CD8-positive, alpha-beta memory T cell (primary cell): ENCODE measurements at regions not wholly inside any gene's neighbourhood (a gene's known extent, or its start where the extent isn't known, plus 50 kb on each side); places are given as distances from the start of the nearest gene placed in this dataset.

Experiments used
- CTCF ChIA-PET: fragments of 350-600 bp; sonication (Branson Sonifier 250); formaldehyde crosslinking; loops from one replicate; lab custom pipeline; 2021; ENCODE audit warnings: antibody characterized with exemption; lab: Charles Lee
- POLR2A ChIA-PET: fragments of 350-600 bp; sonication (Branson Sonifier 250); formaldehyde crosslinking; loops from one replicate; lab custom pipeline; 2021; ENCODE audit warnings: antibody characterized with exemption; lab: Charles Lee
- DNase-seq, 5 donors: peaks; one replicate each; pipeline versions ENCODE4 v3.0.0 to v3.0.0-alpha.2; 2020 to 2022; ENCODE audit warnings: mixed read lengths in 1 of 5
- H3K27ac ChIP-seq: one replicate; pipeline ENCODE4 v1.7.0; 2013; ENCODE audit warnings: low read depth, mild to moderate bottlenecking, low read length, moderate library complexity
- H3K27me3 ChIP-seq: 2 replicates; pipeline ENCODE4 v1.7.0; 2013; ENCODE audit warnings: low read length, mild to moderate bottlenecking; ENCODE audit not compliant: insufficient read depth, poor library complexity, severe bottlenecking
- H3K36me3 ChIP-seq: 2 replicates; pipeline ENCODE4 v1.7.0; 2013; ENCODE audit warnings: mild to moderate bottlenecking, low read length, moderate library complexity; ENCODE audit not compliant: insufficient read depth
- H3K4me1 ChIP-seq: 2 replicates; pipeline ENCODE4 v1.7.0; 2013; ENCODE audit warnings: mild to moderate bottlenecking, low read length, moderate library complexity; ENCODE audit not compliant: insufficient read depth
- H3K4me3 ChIP-seq: 2 replicates; pipeline ENCODE4 v1.7.0; 2013; ENCODE audit warnings: mild to moderate bottlenecking, low read length
- H3K9me3 ChIP-seq: 2 replicates; pipeline ENCODE4 v1.7.0; 2013; ENCODE audit warnings: mild to moderate bottlenecking, low read length
- H3K27ac Mint-ChIP-seq, 8 donors: one replicate each; pipeline ENCODE4 v1.8.0; 2020 to 2021; ENCODE audit warnings: mixed read lengths in 8 of 8, mild to moderate bottlenecking in 6 of 8, inconsistent platforms in 3 of 8, moderate library complexity in 3 of 8
- H3K27me3 Mint-ChIP-seq, 2 donors: one replicate each; pipeline ENCODE4 v1.8.0; 2020 to 2021; ENCODE audit warnings: mixed read lengths in 2 of 2, mild to moderate bottlenecking in 1 of 2, moderate library complexity in 1 of 2
- H3K36me3 Mint-ChIP-seq, 3 donors: one replicate each; pipeline ENCODE4 v1.8.0; 2020 to 2021; ENCODE audit warnings: mixed read lengths in 3 of 3, inconsistent platforms in 1 of 3, mild to moderate bottlenecking in 1 of 3
- H3K4me1 Mint-ChIP-seq, 3 donors: one replicate each; pipeline ENCODE4 v1.8.0; 2020 to 2021; ENCODE audit warnings: mixed read lengths in 3 of 3, inconsistent platforms in 1 of 3, mild to moderate bottlenecking in 1 of 3
- H3K4me3 Mint-ChIP-seq, 7 donors: one replicate each; pipeline ENCODE4 v1.8.0; 2020 to 2021; ENCODE audit warnings: mixed read lengths in 7 of 7, mild to moderate bottlenecking in 6 of 7, moderate library complexity in 4 of 7, inconsistent platforms in 2 of 7
- H3K9me3 Mint-ChIP-seq, 5 donors: one replicate each; pipeline ENCODE4 v1.8.0; 2020 to 2022; ENCODE audit warnings: mixed read lengths in 5 of 5, mild to moderate bottlenecking in 3 of 5, moderate library complexity in 2 of 5, inconsistent platforms in 1 of 5

- peaks cover 4 to 10% of the 10 kb centered on the region in 2 donors for H3K27me3 Mint-ChIP-seq
- no peaks in the 10 kb centered on the region for H3K9me3 ChIP-seq
- DNase-seq, result no peak
- ChIA-PET CTCF (no interaction called here), POLR2A (no interaction called here)
- H3K27ac ChIP-seq, result no peak overlapping the region
- no peak overlapping the region for H3K4me3 ChIP-seq
- H3K27ac Mint-ChIP-seq, result no peak overlapping the region
- no peaks in the 10 kb centered on the region for H3K36me3 ChIP-seq
- no peaks in the 10 kb centered on the region for H3K4me1 ChIP-seq
- no peak overlapping the region for H3K4me3 Mint-ChIP-seq
- no peaks in the 10 kb centered on the region for H3K9me3 Mint-ChIP-seq
- H3K4me1 Mint-ChIP-seq, result peaks cover 0 to 11% (median 3%) of the 10 kb centered on the region in 3 donors
- H3K27me3 ChIP-seq, result no peaks in the 10 kb centered on the region
- no peaks in the 10 kb centered on the region for H3K36me3 Mint-ChIP-seq
Observed at GRCh38 chr1:115188680-115189395, 99.5 kb upstream of the TSPAN2 start.

- Mint-ChIP-seq H3K4me3 (no peak overlapping the region), H3K9me3 (no peaks in the 10 kb centered on the region), H3K36me3 (no peaks in the 10 kb centered on the region), H3K4me1 (peaks cover 0 to 11% (median 3%) of the 10 kb centered on the region in 3 donors), H3K27me3 (peaks cover 3 to 5% of the 10 kb centered on the region in 2 donors), H3K27ac (no peak overlapping the region)
- no peaks in the 10 kb centered on the region for H3K36me3 ChIP-seq
- no peaks in the 10 kb centered on the region for H3K9me3 ChIP-seq
- no peaks in the 10 kb centered on the region for H3K27me3 ChIP-seq
- POLR2A ChIA-PET, result no interaction called here
- no peak overlapping the region for H3K4me3 ChIP-seq
- no peaks in the 10 kb centered on the region for H3K4me1 ChIP-seq
- no peak overlapping the region for H3K27ac ChIP-seq
- no peak for DNase-seq
- CTCF ChIA-PET, result no interaction called here
Observed at GRCh38 chr1:115186711-115187265, 97.5 kb upstream of the TSPAN2 start.

GRCh38 chr1:115185336-115185735, 96.0 kb upstream of the TSPAN2 start:
- Histone ChIP-seq H3K36me3 (no peaks in the 10 kb centered on the region), H3K27me3 (no peaks in the 10 kb centered on the region), H3K4me3 (no peak overlapping the region), H3K9me3 (no peaks in the 10 kb centered on the region), H3K27ac (no peak overlapping the region), H3K4me1 (no peaks in the 10 kb centered on the region)
- Mint-ChIP-seq H3K4me3 (peak overlapping the region in 1 of 7 donors; percentile 30), H3K9me3 (no peaks in the 10 kb centered on the region), H3K36me3 (no peaks in the 10 kb centered on the region), H3K4me1 (peaks cover 0 to 11% (median 3%) of the 10 kb centered on the region in 3 donors), H3K27me3 (peaks cover 5% of the 10 kb centered on the region in 2 donors), H3K27ac (no peak overlapping the region)
- POLR2A ChIA-PET, result no interaction called here
- no peak for DNase-seq
- CTCF ChIA-PET, result no interaction called here

GRCh38 chr1:115184951-115185331, 95.6 kb upstream of the TSPAN2 start:
- ChIA-PET POLR2A (no interaction called here), CTCF (no interaction called here)
- Histone ChIP-seq H3K4me1 (no peaks in the 10 kb centered on the region), H3K4me3 (no peak overlapping the region), H3K27ac (no peak overlapping the region), H3K9me3 (no peaks in the 10 kb centered on the region), H3K36me3 (no peaks in the 10 kb centered on the region), H3K27me3 (no peaks in the 10 kb centered on the region)
- H3K9me3 Mint-ChIP-seq, result no peaks in the 10 kb centered on the region
- H3K27ac Mint-ChIP-seq, result no peak overlapping the region
- H3K4me1 Mint-ChIP-seq, result peaks cover 0 to 11% (median 3%) of the 10 kb centered on the region in 3 donors
- no peaks in the 10 kb centered on the region for H3K36me3 Mint-ChIP-seq
- peak overlapping the region in 4 of 7 donors; percentile 5 to 62 (median 24) for H3K4me3 Mint-ChIP-seq
- DNase-seq, result no peak
- H3K27me3 Mint-ChIP-seq, result peaks cover 5 to 8% of the 10 kb centered on the region in 2 donors

- peak overlapping the region in 3 of 7 donors; percentile 5 to 62 (median 19) for H3K4me3 Mint-ChIP-seq
- no peaks in the 10 kb centered on the region for H3K36me3 Mint-ChIP-seq
- DNase-seq, result no peak
Observed at GRCh38 chr1:115184260-115184950, 95.1 kb upstream of the TSPAN2 start.

GRCh38 chr1:115183721-115184259, 94.5 kb upstream of the TSPAN2 start:
- Histone ChIP-seq H3K27ac (no peak overlapping the region), H3K4me1 (no peaks in the 10 kb centered on the region), H3K9me3 (no peaks in the 10 kb centered on the region), H3K36me3 (no peaks in the 10 kb centered on the region), H3K27me3 (no peaks in the 10 kb centered on the region), H3K4me3 (no peak overlapping the region)
- peak overlapping the region in 1 of 8 donors; percentile 44 for H3K27ac Mint-ChIP-seq
- no peak for DNase-seq
- H3K36me3 Mint-ChIP-seq, result no peaks in the 10 kb centered on the region
- CTCF ChIA-PET, result no interaction called here
- H3K4me3 Mint-ChIP-seq, result no peak overlapping the region
- H3K4me1 Mint-ChIP-seq, result peaks cover 0 to 11% (median 3%) of the 10 kb centered on the region in 3 donors
- POLR2A ChIA-PET, result no interaction called here
- peaks cover 5 to 11% of the 10 kb centered on the region in 2 donors for H3K27me3 Mint-ChIP-seq
- no peaks in the 10 kb centered on the region for H3K9me3 Mint-ChIP-seq

More at GRCh38 chr1:115184260-115184950, 95.1 kb upstream of the TSPAN2 start:
- H3K4me3 ChIP-seq, result no peak overlapping the region
- Mint-ChIP-seq H3K27ac (no peak overlapping the region), H3K4me1 (peaks cover 0 to 11% (median 3%) of the 10 kb centered on the region in 3 donors), H3K27me3 (peaks cover 5 to 11% of the 10 kb centered on the region in 2 donors), H3K9me3 (no peaks in the 10 kb centered on the region)
- H3K27me3 ChIP-seq, result no peaks in the 10 kb centered on the region
- H3K9me3 ChIP-seq, result no peaks in the 10 kb centered on the region
- H3K36me3 ChIP-seq, result no peaks in the 10 kb centered on the region
- ChIA-PET POLR2A (no interaction called here), CTCF (no interaction called here)
- H3K27ac ChIP-seq, result no peak overlapping the region
- no peaks in the 10 kb centered on the region for H3K4me1 ChIP-seq

- H3K27me3 ChIP-seq, result no peaks in the 10 kb centered on the region
- H3K4me1 Mint-ChIP-seq, result peaks cover 0 to 11% (median 3%) of the 10 kb centered on the region in 3 donors
- H3K4me3 Mint-ChIP-seq, result no peak overlapping the region
- ChIA-PET CTCF (no interaction called here), POLR2A (no interaction called here)
- no peak for DNase-seq
- no peaks in the 10 kb centered on the region for H3K36me3 Mint-ChIP-seq
- H3K9me3 Mint-ChIP-seq, result no peaks in the 10 kb centered on the region
- no peak overlapping the region for H3K27ac Mint-ChIP-seq
- no peak overlapping the region for H3K4me3 ChIP-seq
- H3K4me1 ChIP-seq, result no peaks in the 10 kb centered on the region
- H3K36me3 ChIP-seq, result no peaks in the 10 kb centered on the region
- peaks cover 5 to 11% of the 10 kb centered on the region in 2 donors for H3K27me3 Mint-ChIP-seq
- H3K27ac ChIP-seq, result no peak overlapping the region
- H3K9me3 ChIP-seq, result no peaks in the 10 kb centered on the region
Observed at GRCh38 chr1:115183158-115183557, 93.9 kb upstream of the TSPAN2 start.
